Osteocyte (in vitro differentiated cells): ENCODE measurements at regions not wholly inside any gene's neighbourhood (a gene's known extent, or its start where the extent isn't known, plus 50 kb on each side); places are given as distances from the start of the nearest gene placed in this dataset.

ENCODE experiments used
- DNase-seq: peaks from one replicate; pipeline ENCODE4 v3.0.0; 2021; ENCODE audit warnings: mixed read lengths; ENCODE audit not compliant: unreplicated experiment; ENCODE audit errors: extremely low spot score
- H3K27ac Mint-ChIP-seq: one replicate; pipeline ENCODE4 v1.8.0; 2021; ENCODE audit warnings: mild to moderate bottlenecking, mixed read lengths; ENCODE audit not compliant: unreplicated experiment
- H3K27me3 Mint-ChIP-seq: one replicate; pipeline ENCODE4 v1.8.0; 2021; ENCODE audit warnings: mixed read lengths; ENCODE audit not compliant: unreplicated experiment
- H3K36me3 Mint-ChIP-seq: one replicate; pipeline ENCODE4 v1.8.0; 2021; ENCODE audit warnings: mixed read lengths; ENCODE audit not compliant: unreplicated experiment
- H3K4me1 Mint-ChIP-seq: one replicate; pipeline ENCODE4 v1.8.0; 2021; ENCODE audit warnings: mixed read lengths; ENCODE audit not compliant: unreplicated experiment
- H3K4me3 Mint-ChIP-seq: one replicate; pipeline ENCODE4 v1.8.0; 2021; ENCODE audit warnings: mild to moderate bottlenecking, moderate library complexity, mixed read lengths; ENCODE audit not compliant: unreplicated experiment
- H3K9me3 Mint-ChIP-seq: one replicate; pipeline ENCODE4 v1.8.0; 2021; ENCODE audit warnings: mixed read lengths; ENCODE audit not compliant: unreplicated experiment
- TF ChIP-seq, protein P1 (sequence below): fragments of 200-600 bp; sonication (generic); IDR thresholded peaks from 2 replicates; pipeline ENCODE4 v1.5.0; 2021; ENCODE audit warnings: antibody characterized with exemption, mild to moderate bottlenecking, moderate library complexity

- Mint-ChIP-seq H3K4me1 (no peaks in the 10 kb centered on the region), H3K36me3 (no peaks in the 10 kb centered on the region), H3K27ac (no peak overlapping the region), H3K27me3 (no peaks in the 10 kb centered on the region), H3K4me3 (no peak overlapping the region), H3K9me3 (peaks cover 3% of the 10 kb centered on the region)
- TF ChIP-seq, protein P1, sequence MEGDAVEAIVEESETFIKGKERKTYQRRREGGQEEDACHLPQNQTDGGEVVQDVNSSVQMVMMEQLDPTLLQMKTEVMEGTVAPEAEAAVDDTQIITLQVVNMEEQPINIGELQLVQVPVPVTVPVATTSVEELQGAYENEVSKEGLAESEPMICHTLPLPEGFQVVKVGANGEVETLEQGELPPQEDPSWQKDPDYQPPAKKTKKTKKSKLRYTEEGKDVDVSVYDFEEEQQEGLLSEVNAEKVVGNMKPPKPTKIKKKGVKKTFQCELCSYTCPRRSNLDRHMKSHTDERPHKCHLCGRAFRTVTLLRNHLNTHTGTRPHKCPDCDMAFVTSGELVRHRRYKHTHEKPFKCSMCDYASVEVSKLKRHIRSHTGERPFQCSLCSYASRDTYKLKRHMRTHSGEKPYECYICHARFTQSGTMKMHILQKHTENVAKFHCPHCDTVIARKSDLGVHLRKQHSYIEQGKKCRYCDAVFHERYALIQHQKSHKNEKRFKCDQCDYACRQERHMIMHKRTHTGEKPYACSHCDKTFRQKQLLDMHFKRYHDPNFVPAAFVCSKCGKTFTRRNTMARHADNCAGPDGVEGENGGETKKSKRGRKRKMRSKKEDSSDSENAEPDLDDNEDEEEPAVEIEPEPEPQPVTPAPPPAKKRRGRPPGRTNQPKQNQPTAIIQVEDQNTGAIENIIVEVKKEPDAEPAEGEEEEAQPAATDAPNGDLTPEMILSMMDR = no peak
- DNase-seq = no peak
These were observed 359.0 kb downstream of the ADRA2A start for GRCh38 chr10:111435871-111436270.

DNA sequence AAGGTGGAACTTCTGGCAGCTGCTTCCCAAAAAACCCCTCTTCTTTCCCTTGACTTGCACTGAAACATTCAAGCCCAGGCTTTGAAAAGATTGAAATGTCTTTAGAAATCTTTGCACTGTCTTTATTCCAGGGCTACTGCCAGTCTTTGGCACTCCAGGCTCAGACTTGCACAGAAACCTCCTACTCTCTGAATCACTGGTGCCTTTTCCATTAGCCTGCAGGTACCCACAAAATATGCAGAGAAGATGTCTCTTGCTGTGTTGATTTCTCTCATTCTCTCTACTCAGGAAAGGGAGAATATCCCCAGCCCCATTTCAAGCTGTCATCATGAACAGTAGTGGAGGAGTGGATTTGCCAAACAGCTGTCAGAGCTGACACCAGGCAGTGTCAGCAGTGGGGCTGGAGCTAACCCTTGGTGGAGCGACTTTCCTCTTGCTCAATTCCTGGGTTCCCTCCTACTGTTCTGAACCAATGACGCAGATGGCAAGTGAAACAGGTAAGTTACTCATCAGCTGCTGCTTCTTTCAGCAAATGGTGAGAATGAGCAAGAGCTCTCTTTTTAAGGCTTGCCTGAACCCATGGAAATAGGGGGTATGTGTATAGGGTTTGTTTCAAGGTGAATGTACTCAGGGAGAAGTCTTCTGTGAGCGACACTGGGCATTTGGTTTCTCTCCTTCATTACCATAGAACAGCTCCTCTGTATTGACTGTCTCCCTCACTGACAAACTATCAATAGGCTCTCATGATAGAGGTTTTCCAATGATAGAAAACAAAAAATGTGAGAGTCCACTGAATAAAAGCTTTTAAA is 362.4 kb downstream of the ADRA2A start:
- no peaks in the 10 kb centered on the region for H3K36me3 Mint-ChIP-seq
- DNase-seq = no peak
- H3K27ac Mint-ChIP-seq = no peak overlapping the region
- H3K4me1 Mint-ChIP-seq = no peaks in the 10 kb centered on the region
- TF ChIP-seq, protein P1 = no peak
- H3K9me3 Mint-ChIP-seq = peaks cover 10% of the 10 kb centered on the region
- no peak overlapping the region for H3K4me3 Mint-ChIP-seq
- H3K27me3 Mint-ChIP-seq = no peaks in the 10 kb centered on the region

- peaks cover 10% of the 10 kb centered on the region for H3K9me3 Mint-ChIP-seq
- no peaks in the 10 kb centered on the region for H3K4me1 Mint-ChIP-seq
- H3K4me3 Mint-ChIP-seq = no peak overlapping the region
- H3K36me3 Mint-ChIP-seq = no peaks in the 10 kb centered on the region
- H3K27ac Mint-ChIP-seq = no peak overlapping the region
- no peaks in the 10 kb centered on the region for H3K27me3 Mint-ChIP-seq
- no peak for DNase-seq
- TF ChIP-seq, protein P1 = no peak
These were observed 363.7 kb downstream of the ADRA2A start for GRCh38 chr10:111440501-111440900.

- no peak overlapping the region for H3K4me3 Mint-ChIP-seq
- H3K27me3 Mint-ChIP-seq = no peaks in the 10 kb centered on the region
- no peak overlapping the region for H3K27ac Mint-ChIP-seq
- peaks cover 11% of the 10 kb centered on the region for H3K9me3 Mint-ChIP-seq
- no peaks in the 10 kb centered on the region for H3K4me1 Mint-ChIP-seq
- TF ChIP-seq, protein P1 = no peak
- DNase-seq = no peak
- H3K36me3 Mint-ChIP-seq = no peaks in the 10 kb centered on the region
These were observed 368.8 kb downstream of the ADRA2A start for GRCh38 chr10:111445667-111446066.

- TF ChIP-seq, protein P1 = no peak
- no peak overlapping the region for H3K27ac Mint-ChIP-seq
- DNase-seq = no peak
- no peaks in the 10 kb centered on the region for H3K4me1 Mint-ChIP-seq
- H3K27me3 Mint-ChIP-seq = no peaks in the 10 kb centered on the region
- H3K4me3 Mint-ChIP-seq = no peak overlapping the region
- peaks cover 11% of the 10 kb centered on the region for H3K9me3 Mint-ChIP-seq
- no peaks in the 10 kb centered on the region for H3K36me3 Mint-ChIP-seq
These were observed 370.1 kb downstream of the ADRA2A start for GRCh38 chr10:111446966-111447365.
